MM.1S (cell line): ENCODE measurements at regions not wholly inside any gene's neighbourhood (a gene's known extent, or its start where the extent isn't known, plus 50 kb on each side); places are given as distances from the start of the nearest gene placed in this dataset.

Experiments used
- DNase-seq: peaks from one replicate; pipeline ENCODE4 v3.0.0-alpha.2; 2015
- H2AFZ ChIP-seq: fragments of 300-600 bp; sonication (generic); 2 replicates; pipeline ENCODE4 v1.6.0; 2016; ENCODE audit warnings: antibody characterized with exemption, low read length
- H3F3A ChIP-seq: fragments of 300-600 bp; sonication (generic); 2 replicates; pipeline ENCODE4 v1.6.1; 2016; ENCODE audit warnings: mild to moderate bottlenecking, antibody characterized with exemption, low read length, moderate library complexity, mixed read lengths; ENCODE audit not compliant: insufficient read depth
- H3K27ac ChIP-seq: fragments of 300-600 bp; sonication (generic); 2 replicates; pipeline ENCODE4 v1.5.1; 2016; ENCODE audit warnings: mild to moderate bottlenecking, low read length
- H3K27me3 ChIP-seq: fragments of 300-600 bp; sonication (generic); replicated peaks from 2 replicates; pipeline ENCODE4 v1.6.0; 2016; ENCODE audit warnings: low read length; ENCODE audit not compliant: insufficient read depth
- H3K36me3 ChIP-seq: fragments of 300-600 bp; sonication (generic); replicated peaks from 2 replicates; pipeline ENCODE4 v1.6.1; 2016; ENCODE audit warnings: mild to moderate bottlenecking, low read length, mixed read lengths; ENCODE audit not compliant: insufficient read depth
- H3K4me1 ChIP-seq: fragments of 300-600 bp; sonication (generic); 2 replicates; pipeline ENCODE4 v1.6.1; 2016; ENCODE audit warnings: low read length, mixed read lengths
- H3K4me2 ChIP-seq: fragments of 300-600 bp; sonication (generic); 2 replicates; pipeline ENCODE4 v1.6.0; 2016; ENCODE audit warnings: low read depth, low read length
- H3K4me3 ChIP-seq: fragments of 300-600 bp; sonication (generic); 2 replicates; pipeline ENCODE4 v1.5.1; 2016; ENCODE audit warnings: low read length, mixed read lengths
- H3K79me2 ChIP-seq: fragments of 300-600 bp; sonication (generic); 2 replicates; pipeline ENCODE4 v1.6.1; 2016; ENCODE audit warnings: mixed run types, low read length, mixed read lengths
- H3K9ac ChIP-seq: fragments of 300-600 bp; sonication (generic); 2 replicates; pipeline ENCODE4 v1.6.1; 2016; ENCODE audit warnings: low read length, mixed read lengths
- H3K9me2 ChIP-seq: fragments of 300-600 bp; sonication (generic); replicated peaks from 2 replicates; pipeline ENCODE4 v1.6.1; 2016; ENCODE audit warnings: mild to moderate bottlenecking, low read length, mixed read lengths; ENCODE audit not compliant: insufficient read depth
- H3K9me3 ChIP-seq: fragments of 300-600 bp; sonication (generic); replicated peaks from 2 replicates; pipeline ENCODE4 v1.6.1; 2016; ENCODE audit warnings: mild to moderate bottlenecking, low read length, mixed read lengths; ENCODE audit not compliant: insufficient read depth
- H4K20me1 ChIP-seq: fragments of 300-600 bp; sonication (generic); 2 replicates; pipeline ENCODE4 v1.6.1; 2016; ENCODE audit warnings: mild to moderate bottlenecking, low read length, moderate library complexity, mixed read lengths; ENCODE audit not compliant: insufficient read depth
- CTCF ChIP-seq: fragments of 300-600 bp; sonication (generic); IDR thresholded peaks from 2 replicates; pipeline ENCODE4 v1.5.1; 2016; ENCODE audit warnings: antibody characterized with exemption, low read length, mixed read lengths
- EZH2 ChIP-seq: fragments of 300-600 bp; sonication (generic); optimal IDR thresholded peaks from 2 replicates; pipeline ENCODE3; 2017; ENCODE audit warnings: low read depth, mild to moderate bottlenecking, antibody characterized with exemption, low read length, mixed read lengths
- EZH2phosphoT487 ChIP-seq: fragments of 300-600 bp; sonication (generic); IDR thresholded peaks from 2 replicates; pipeline ENCODE4 v1.6.1; 2018; ENCODE audit warnings: antibody characterized with exemption, low read length

- Histone ChIP-seq H3K9me2 (no peaks in the 10 kb centered on the region), H3K27me3 (no peaks in the 10 kb centered on the region), H3K9ac (no peak overlapping the region), H3K79me2 (no peaks in the 10 kb centered on the region), H3K27ac (no peak overlapping the region), H2AFZ (no peak overlapping the region), H4K20me1 (no peaks in the 10 kb centered on the region), H3K9me3 (no peaks in the 10 kb centered on the region), H3K36me3 (no peaks in the 10 kb centered on the region), H3K4me2 (no peak overlapping the region), H3K4me3 (no peak overlapping the region), H3K4me1 (no peaks in the 10 kb centered on the region), H3F3A (no peaks in the 10 kb centered on the region)
- TF ChIP-seq EZH2 (no peak), EZH2phosphoT487 (no peak), CTCF (no peak)
- DNase-seq, result no peak
Measured at GRCh38 chr10:84844461-84844860, 516.1 kb downstream of the CCSER2 start.

- no peaks in the 10 kb centered on the region for H3K79me2 ChIP-seq
- no peaks in the 10 kb centered on the region for H3K4me1 ChIP-seq
- H3K4me3 ChIP-seq, result no peak overlapping the region
Measured at GRCh38 chr10:84845628-84846261, 517.4 kb downstream of the CCSER2 start.

GRCh38 chr10:84846658-84847316, 518.4 kb downstream of the CCSER2 start:
- no peak for TF ChIP-seq EZH2phosphoT487
- Histone ChIP-seq H3K9ac (no peak overlapping the region), H3K4me2 (no peak overlapping the region), H3F3A (no peaks in the 10 kb centered on the region), H3K4me3 (no peak overlapping the region), H3K27ac (no peak overlapping the region), H3K9me2 (no peaks in the 10 kb centered on the region), H3K36me3 (no peaks in the 10 kb centered on the region), H3K27me3 (no peaks in the 10 kb centered on the region), H3K79me2 (no peaks in the 10 kb centered on the region), H3K9me3 (no peaks in the 10 kb centered on the region), H4K20me1 (no peaks in the 10 kb centered on the region), H2AFZ (no peak overlapping the region), H3K4me1 (no peaks in the 10 kb centered on the region)
- no peak for DNase-seq

More at GRCh38 chr10:84845628-84846261, 517.4 kb downstream of the CCSER2 start:
- Histone ChIP-seq H3K9ac (no peak overlapping the region), H4K20me1 (no peaks in the 10 kb centered on the region), H2AFZ (no peak overlapping the region), H3K27me3 (no peaks in the 10 kb centered on the region), H3K9me2 (no peaks in the 10 kb centered on the region), H3K36me3 (no peaks in the 10 kb centered on the region), H3K4me2 (no peak overlapping the region), H3F3A (no peaks in the 10 kb centered on the region), H3K9me3 (no peaks in the 10 kb centered on the region), H3K27ac (no peak overlapping the region)
- no peak for TF ChIP-seq EZH2phosphoT487
- TF ChIP-seq CTCF, result peak; percentile 47
- DNase-seq, result peak; percentile 41

- no peak for DNase-seq
- Histone ChIP-seq H3K4me3 (no peak overlapping the region), H3K4me2 (no peak overlapping the region), H4K20me1 (no peaks in the 10 kb centered on the region), H3K79me2 (no peaks in the 10 kb centered on the region), H3K27me3 (no peaks in the 10 kb centered on the region), H3K36me3 (no peaks in the 10 kb centered on the region), H3F3A (no peaks in the 10 kb centered on the region), H3K9me2 (no peaks in the 10 kb centered on the region), H2AFZ (no peak overlapping the region), H3K27ac (no peak overlapping the region), H3K9me3 (no peaks in the 10 kb centered on the region), H3K4me1 (no peaks in the 10 kb centered on the region), H3K9ac (no peak overlapping the region)
- TF ChIP-seq CTCF (no peak), EZH2phosphoT487 (no peak), EZH2 (no peak)
Measured at GRCh38 chr10:84848967-84849366, 520.6 kb downstream of the CCSER2 start.
